ENCODE measurements at regions not wholly inside any gene's neighbourhood (a gene's known extent, or its start where the extent isn't known, plus 50 kb on each side); places are given as distances from the start of the nearest gene placed in this dataset.

- no peak overlapping the region for H3K4me3 ChIP-seq (ENCODE audit: low read depth in 1 of 3, low read length in 3 of 3)
- DNase-seq (ENCODE audit: low spot score) = no peak
- no peak overlapping the region for H3K9ac ChIP-seq (ENCODE audit: low read depth in 1 of 2, low read length in 2 of 2)
- WGBS = 84% methylated on average over 5 of the region's 5 CpGs
- H3K27ac ChIP-seq (ENCODE audit: low read depth in 1 of 2, low read length in 2 of 2) = no peak overlapping the region
- no peaks in the 10 kb centered on the region for H3K36me3 ChIP-seq (ENCODE audit: control insufficient read depth in 4 of 4, insufficient read depth in 3 of 4, low read depth in 1 of 4, low read length in 3 of 4)
- H3K9me3 ChIP-seq (ENCODE audit: control insufficient read depth in 4 of 4, low read length in 3 of 4) = no peaks in the 10 kb centered on the region
- H3K4me1 ChIP-seq (ENCODE audit: control insufficient read depth in 4 of 4, insufficient read depth in 4 of 4, low read length in 3 of 4) = no peaks in the 10 kb centered on the region
- no peaks in the 10 kb centered on the region for H3K27me3 ChIP-seq (ENCODE audit: control insufficient read depth in 4 of 4, insufficient read depth in 4 of 4, low read length in 3 of 4)
- no peak for TF ChIP-seq JUND (IDR thresholded peaks at IDR 0.05)
- TF ChIP-seq, protein P1, sequence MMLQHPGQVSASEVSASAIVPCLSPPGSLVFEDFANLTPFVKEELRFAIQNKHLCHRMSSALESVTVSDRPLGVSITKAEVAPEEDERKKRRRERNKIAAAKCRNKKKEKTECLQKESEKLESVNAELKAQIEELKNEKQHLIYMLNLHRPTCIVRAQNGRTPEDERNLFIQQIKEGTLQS (IDR thresholded peaks at IDR 0.05) = no peak
- no peak for TF ChIP-seq REST (IDR thresholded peaks at IDR 0.05)
- TF ChIP-seq YY1 (IDR thresholded peaks at IDR 0.05) = no peak
- TF ChIP-seq, protein P2, sequence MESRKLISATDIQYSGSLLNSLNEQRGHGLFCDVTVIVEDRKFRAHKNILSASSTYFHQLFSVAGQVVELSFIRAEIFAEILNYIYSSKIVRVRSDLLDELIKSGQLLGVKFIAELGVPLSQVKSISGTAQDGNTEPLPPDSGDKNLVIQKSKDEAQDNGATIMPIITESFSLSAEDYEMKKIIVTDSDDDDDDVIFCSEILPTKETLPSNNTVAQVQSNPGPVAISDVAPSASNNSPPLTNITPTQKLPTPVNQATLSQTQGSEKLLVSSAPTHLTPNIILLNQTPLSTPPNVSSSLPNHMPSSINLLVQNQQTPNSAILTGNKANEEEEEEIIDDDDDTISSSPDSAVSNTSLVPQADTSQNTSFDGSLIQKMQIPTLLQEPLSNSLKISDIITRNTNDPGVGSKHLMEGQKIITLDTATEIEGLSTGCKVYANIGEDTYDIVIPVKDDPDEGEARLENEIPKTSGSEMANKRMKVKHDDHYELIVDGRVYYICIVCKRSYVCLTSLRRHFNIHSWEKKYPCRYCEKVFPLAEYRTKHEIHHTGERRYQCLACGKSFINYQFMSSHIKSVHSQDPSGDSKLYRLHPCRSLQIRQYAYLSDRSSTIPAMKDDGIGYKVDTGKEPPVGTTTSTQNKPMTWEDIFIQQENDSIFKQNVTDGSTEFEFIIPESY (IDR thresholded peaks at IDR 0.05) = no peak
- no peak for TF ChIP-seq NR2F2 (IDR thresholded peaks at IDR 0.05)
- TF ChIP-seq SP1 (IDR thresholded peaks at IDR 0.05) = no peak
- TF ChIP-seq, protein P3, sequence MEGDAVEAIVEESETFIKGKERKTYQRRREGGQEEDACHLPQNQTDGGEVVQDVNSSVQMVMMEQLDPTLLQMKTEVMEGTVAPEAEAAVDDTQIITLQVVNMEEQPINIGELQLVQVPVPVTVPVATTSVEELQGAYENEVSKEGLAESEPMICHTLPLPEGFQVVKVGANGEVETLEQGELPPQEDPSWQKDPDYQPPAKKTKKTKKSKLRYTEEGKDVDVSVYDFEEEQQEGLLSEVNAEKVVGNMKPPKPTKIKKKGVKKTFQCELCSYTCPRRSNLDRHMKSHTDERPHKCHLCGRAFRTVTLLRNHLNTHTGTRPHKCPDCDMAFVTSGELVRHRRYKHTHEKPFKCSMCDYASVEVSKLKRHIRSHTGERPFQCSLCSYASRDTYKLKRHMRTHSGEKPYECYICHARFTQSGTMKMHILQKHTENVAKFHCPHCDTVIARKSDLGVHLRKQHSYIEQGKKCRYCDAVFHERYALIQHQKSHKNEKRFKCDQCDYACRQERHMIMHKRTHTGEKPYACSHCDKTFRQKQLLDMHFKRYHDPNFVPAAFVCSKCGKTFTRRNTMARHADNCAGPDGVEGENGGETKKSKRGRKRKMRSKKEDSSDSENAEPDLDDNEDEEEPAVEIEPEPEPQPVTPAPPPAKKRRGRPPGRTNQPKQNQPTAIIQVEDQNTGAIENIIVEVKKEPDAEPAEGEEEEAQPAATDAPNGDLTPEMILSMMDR (IDR thresholded peaks at IDR 0.05; ENCODE audit: low read depth, low read length, missing input control) = no peak
- TF ChIP-seq TAF1 (conservative IDR thresholded peaks at IDR 0.05) = no peak
- no peak for TF ChIP-seq FOXA2 (IDR thresholded peaks at IDR 0.05)
- TF ChIP-seq RXRA (IDR thresholded peaks at IDR 0.05) = no peak
- no peak for TF ChIP-seq EGR1 (IDR thresholded peaks at IDR 0.05; ENCODE audit: low read depth in 2 of 2)
- no peak for TF ChIP-seq RAD21 (IDR thresholded peaks at IDR 0.05)
- TF ChIP-seq GABPA (IDR thresholded peaks at IDR 0.05 in 1 of 2, conservative IDR thresholded peaks at IDR 0.05 in 1 of 2) = no peak
These were observed 142.8 kb downstream of the POLR2M start for GRCh38 chr15:57849317-57849716.

DNA sequence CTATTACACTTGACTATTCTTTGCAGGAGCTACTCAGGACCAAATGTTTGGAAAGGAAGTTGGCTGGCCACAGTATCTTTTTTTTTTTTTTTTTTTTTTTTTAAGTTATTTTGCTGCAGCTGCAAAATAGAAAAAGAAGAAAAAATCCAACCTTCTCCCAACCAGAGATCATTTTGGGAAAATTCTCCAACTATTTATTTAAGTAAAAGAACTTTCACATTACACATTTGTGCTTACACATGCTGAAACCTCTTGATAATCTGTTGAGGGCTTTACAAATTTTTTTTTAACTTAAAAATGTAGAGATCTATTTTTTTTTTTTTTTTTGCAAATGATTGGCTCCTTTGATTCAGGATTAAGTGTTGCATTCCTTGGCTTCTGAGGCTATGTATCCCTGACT is 148.0 kb downstream of the POLR2M start:
- no peak for DNase-seq (ENCODE audit: low spot score)
- Histone ChIP-seq H3K9ac (ENCODE audit: low read depth in 1 of 2, low read length in 2 of 2) (no peak overlapping the region), H3K36me3 (ENCODE audit: control insufficient read depth in 4 of 4, insufficient read depth in 3 of 4, low read depth in 1 of 4, low read length in 3 of 4) (no peaks in the 10 kb centered on the region), H3K9me3 (ENCODE audit: control insufficient read depth in 4 of 4, low read length in 3 of 4) (no peaks in the 10 kb centered on the region), H3K27ac (ENCODE audit: low read depth in 1 of 2, low read length in 2 of 2) (no peak overlapping the region), H3K4me1 (ENCODE audit: control insufficient read depth in 4 of 4, insufficient read depth in 4 of 4, low read length in 3 of 4) (no peaks in the 10 kb centered on the region), H3K27me3 (ENCODE audit: control insufficient read depth in 4 of 4, insufficient read depth in 4 of 4, low read length in 3 of 4) (no peaks in the 10 kb centered on the region), H3K4me3 (ENCODE audit: low read depth in 1 of 3, low read length in 3 of 3) (no peak overlapping the region)
- no peak for TF ChIP-seq MAX (IDR thresholded peaks at IDR 0.05)
- no peak for TF ChIP-seq FOXA1 (IDR thresholded peaks at IDR 0.05)
- no peak for TF ChIP-seq HNF4A (conservative IDR thresholded peaks at IDR 0.05)
- no peak for TF ChIP-seq YY1 (IDR thresholded peaks at IDR 0.05)
- no peak for TF ChIP-seq NR2F2 (IDR thresholded peaks at IDR 0.05)
- TF ChIP-seq, protein P3 (IDR thresholded peaks at IDR 0.05; ENCODE audit: low read depth, low read length, missing input control) = no peak
- TF ChIP-seq REST (IDR thresholded peaks at IDR 0.05) = no peak
- TF ChIP-seq, protein P1 (IDR thresholded peaks at IDR 0.05) = no peak
- no peak for TF ChIP-seq FOXA2 (IDR thresholded peaks at IDR 0.05)
- TF ChIP-seq EGR1 (IDR thresholded peaks at IDR 0.05; ENCODE audit: low read depth in 2 of 2) = no peak
- no peak for TF ChIP-seq TAF1 (conservative IDR thresholded peaks at IDR 0.05)
- TF ChIP-seq SP1 (IDR thresholded peaks at IDR 0.05) = no peak
- no peak for TF ChIP-seq GABPA (IDR thresholded peaks at IDR 0.05 in 1 of 2, conservative IDR thresholded peaks at IDR 0.05 in 1 of 2)
- no peak for TF ChIP-seq HNF4G (IDR thresholded peaks at IDR 0.05)
- no peak for TF ChIP-seq JUND (IDR thresholded peaks at IDR 0.05)

Data from liver (tissue), 8 donors.